GM19467 (cell line): ENCODE measurements at regions not wholly inside any gene's neighbourhood (a gene's known extent, or its start where the extent isn't known, plus 50 kb on each side); places are given as distances from the start of the nearest gene placed in this dataset.

ENCODE experiments used
- ATAC-seq: cut with Tn5 transposase; IDR thresholded peaks from one replicate; pipeline ENCODE4 v1.9.1; 2021; ENCODE audit warnings: mild to moderate bottlenecking, moderate library complexity; ENCODE audit not compliant: unreplicated experiment

DNA sequence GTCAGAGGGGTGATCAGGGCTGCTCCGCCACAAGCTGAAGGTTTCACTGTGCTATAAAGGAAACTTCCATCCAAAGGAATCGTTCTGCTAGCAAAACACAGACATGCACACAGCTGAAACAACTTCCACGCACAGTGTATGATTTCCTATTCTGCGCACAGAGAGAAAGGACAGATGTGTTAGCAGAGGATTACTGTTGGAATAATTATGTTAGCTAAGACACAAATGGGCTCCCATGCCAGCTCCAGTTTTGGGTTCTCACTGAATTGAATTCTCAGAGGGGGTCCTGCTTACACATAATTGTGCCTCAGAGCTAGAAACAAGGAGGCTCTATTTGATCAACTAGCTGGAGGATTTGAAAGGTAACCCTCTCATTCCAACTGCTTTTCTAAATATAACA, 352.4 kb downstream of the IRX2 start:
- no peak for ATAC-seq

- no peak for ATAC-seq
Measured at GRCh38 chr5:2393556-2393955, 357.9 kb downstream of the IRX2 start.

DNA sequence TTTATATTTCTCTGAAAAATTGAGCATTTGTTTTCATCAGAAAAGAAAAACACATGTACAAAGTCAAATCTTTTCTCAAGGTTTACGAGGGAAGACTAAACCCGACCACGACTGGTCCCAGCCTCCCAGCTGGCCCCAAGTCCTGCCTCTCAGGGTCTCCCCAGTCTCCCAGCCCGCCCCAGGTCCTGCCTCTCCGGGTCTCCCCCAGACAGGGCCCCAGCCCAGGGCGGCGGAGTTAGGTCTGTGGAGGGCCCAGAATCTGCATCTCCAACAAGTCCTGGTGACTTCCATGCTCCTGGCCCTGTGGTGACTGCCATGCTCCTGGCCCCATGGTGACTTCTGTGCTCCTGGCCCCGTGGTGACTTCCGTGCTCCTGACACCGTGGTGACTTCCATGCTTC, 359.9 kb downstream of the IRX2 start:
- no peak for ATAC-seq

DNA sequence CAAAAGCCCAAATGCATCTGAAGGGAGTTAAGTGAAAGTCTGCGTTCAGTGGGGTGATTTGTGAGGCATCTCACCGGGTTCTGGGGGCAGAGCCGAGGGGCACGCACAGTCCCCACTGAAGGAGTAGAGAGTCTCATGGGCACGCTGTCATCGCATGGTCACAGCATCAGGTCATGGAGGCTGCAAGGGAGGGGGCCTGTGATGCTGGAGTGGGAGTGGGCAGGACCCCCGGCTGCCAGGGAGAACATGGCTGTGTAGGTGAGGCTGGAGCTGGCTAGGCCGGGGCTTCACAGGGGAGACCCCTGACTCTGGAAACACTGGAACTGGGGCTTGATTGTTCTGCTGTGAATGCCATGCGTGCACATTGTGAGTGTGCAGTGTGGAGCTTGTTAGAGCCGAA, 360.5 kb downstream of the IRX2 start:
- ATAC-seq, result no peak

- no peak for ATAC-seq
Measured at GRCh38 chr5:2388571-2388970, 362.9 kb downstream of the IRX2 start.

- ATAC-seq, result no peak
Measured at GRCh38 chr5:2387634-2388325, 363.7 kb downstream of the IRX2 start.

GRCh38 chr5:2387250-2387633, 364.2 kb downstream of the IRX2 start:
- ATAC-seq, result no peak

DNA sequence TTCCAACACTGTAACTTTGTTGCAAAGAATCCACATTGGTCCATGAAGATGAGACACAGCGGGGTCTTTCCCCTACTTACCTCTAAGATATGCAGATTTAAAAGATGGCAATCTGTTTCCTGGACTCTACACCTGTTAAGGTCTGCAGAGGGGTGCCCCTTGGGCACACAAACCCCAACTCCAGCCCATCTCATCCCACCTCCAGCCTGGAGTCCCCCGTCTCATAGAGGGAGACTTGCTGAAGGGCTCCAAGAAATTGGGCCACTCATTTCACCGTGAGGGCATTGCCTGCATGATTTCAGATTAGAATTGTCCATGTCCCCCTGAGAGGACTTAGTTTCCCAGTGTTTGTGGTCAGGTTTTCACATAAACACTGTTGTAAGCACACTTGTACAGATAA, 365.7 kb downstream of the IRX2 start:
- ATAC-seq, result no peak

DNA sequence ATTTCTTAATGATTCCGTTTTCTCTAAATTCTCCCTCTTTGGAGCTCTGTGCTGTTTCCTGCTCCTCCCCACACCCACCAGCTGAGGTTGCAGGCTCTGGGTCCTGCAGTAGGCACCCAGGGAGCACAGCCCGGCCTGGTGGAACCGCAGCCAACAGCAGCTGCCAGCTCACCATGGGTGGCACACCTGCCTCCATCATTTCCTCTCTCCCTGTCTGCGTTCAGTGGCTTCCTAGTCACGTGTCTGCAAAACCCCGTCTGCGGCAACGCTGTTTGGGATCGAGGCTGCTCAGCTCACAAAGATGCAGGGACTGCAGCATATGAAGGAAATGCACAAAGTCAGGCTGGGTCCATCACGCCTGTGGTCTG, 367.8 kb downstream of the IRX2 start:
- no peak for ATAC-seq

DNA sequence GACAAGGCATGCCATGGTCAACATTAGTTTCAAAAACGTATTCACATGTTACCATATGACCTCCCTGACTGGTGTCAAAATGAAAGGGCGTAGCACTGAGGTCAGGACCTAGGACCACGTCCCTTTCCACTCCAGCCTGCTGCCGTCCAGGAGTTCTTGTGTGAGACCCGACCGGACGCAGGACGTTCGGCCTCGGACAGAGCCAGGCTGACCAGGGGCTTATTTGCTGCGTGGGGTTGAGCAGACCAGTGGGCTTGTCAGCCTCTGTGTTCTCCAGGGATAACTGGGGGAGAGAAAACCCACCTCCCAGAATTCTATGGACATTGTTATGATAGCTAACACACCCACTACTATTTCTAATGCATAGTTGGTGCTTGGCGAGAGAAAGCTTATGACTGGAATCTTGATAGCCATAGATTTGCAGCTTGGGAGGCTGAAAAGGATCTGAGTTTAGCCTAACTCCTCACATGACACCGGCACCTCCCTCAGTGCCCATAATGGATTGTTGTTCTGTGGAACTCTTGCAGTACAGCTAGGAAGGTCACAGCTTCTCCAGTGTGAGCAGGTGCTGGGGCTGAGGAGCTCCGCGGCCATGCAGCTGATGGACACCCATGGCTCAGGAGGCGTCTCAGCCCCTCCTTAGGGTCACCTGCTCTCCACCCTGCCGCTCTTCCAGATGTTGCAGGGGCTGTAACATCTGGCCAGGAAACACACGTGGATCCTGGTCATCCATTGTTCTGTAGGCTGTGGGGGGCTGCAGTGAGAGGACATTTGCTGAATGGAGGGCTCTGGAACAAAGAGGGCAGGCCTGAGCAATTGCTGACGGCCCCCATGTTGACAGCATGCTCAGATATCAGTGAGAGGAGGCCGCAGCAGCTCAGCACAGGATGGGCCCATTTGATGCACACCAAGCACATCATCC, 368.4 kb downstream of the IRX2 start:
- ATAC-seq, result no peak

DNA sequence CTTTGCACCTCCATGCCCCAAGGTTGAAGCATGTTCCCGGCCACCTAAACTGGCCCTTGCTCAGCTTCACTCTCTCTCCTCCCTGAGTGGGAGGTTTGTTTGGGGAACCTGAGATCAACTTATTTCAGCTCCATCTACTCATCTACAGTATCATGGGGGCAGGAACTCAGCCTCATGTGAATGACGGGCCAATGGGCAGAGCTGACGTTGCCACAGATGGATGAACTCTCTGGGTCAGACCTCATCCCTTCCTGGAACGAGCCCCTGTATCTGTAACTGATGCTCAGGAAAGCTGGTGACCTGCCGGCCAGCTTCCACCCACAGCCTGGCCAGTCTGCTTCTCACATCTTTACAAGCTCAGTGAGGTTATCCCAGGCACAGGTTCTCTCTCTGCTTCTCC, 369.6 kb downstream of the IRX2 start:
- ATAC-seq, result no peak

DNA sequence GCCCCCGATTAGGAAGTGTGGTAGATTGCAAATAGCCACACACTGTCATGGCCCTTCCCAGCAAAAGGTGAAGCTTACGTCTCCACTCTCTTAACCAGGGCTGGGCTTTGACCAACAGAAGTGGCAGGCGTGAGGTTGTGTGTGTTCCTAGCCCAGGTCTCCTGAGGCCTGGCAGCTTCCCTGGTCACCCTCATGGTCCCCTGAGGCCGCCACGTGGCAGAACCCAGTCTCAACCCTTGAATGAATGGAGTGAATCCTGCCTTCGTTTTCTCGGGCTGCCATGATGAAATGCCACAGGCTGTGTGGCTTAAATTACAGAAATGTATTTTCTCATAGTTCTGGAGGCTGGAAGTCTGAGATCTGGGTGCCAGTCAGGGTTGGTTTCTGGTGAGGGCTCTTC, 370.4 kb downstream of the IRX2 start:
- ATAC-seq, result no peak

GRCh38 chr5:2378976-2379375, 372.5 kb downstream of the IRX2 start:
- ATAC-seq, result no peak

GRCh38 chr5:2378108-2378507, 373.4 kb downstream of the IRX2 start:
- ATAC-seq, result no peak

GRCh38 chr5:2376486-2376885, 375.0 kb downstream of the IRX2 start:
- ATAC-seq, result no peak

DNA sequence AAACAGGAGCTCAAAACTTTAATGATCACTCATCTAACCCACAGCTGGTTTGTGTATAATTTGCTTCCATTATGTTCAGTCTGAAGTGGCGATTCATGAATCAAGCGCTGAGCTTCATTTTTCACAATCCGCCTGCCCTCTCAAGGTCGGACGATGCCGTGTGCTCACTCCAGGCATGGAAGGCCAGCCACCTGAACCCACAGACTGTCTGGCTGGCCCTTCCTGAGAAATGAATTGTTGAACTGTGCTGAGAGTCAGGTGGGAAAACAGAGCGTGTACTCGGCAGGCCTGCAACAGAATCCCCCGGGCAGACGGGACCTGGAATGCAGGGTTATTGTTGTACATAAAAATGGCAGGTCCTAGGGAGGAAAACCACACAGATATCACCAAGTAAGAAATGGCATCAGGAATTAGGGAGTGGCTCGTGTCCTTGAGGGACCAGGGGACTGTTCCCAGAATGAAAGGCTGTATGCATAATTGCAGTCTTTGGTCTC, 375.7 kb downstream of the IRX2 start:
- ATAC-seq, result no peak

- no peak for ATAC-seq
Measured at GRCh38 chr5:2375291-2375690, 376.2 kb downstream of the IRX2 start.

GRCh38 chr5:2374703-2375102, 376.8 kb downstream of the IRX2 start:
- ATAC-seq, result no peak

DNA sequence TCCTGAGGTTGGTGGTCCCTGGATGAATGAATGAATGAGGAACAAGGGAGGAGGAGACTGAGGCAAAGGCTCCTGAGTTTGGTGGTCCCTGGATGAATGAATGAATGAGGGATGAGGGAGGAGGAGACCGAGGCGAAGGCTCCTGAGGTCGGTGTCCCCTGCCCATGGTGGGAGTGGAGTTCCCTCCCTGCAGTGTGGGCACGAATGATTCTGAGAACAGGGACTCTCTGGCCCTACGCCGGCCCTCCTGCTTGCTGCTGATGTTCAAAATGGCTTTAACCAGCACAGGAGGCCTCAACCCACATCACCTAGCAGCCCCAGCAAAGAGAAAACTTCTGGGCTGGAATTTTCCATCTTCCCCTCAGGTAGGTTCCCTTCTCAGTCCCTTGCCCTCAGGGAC, 377.8 kb downstream of the IRX2 start:
- ATAC-seq, result no peak

GRCh38 chr5:2371419-2371710, 380.1 kb downstream of the IRX2 start:
- ATAC-seq, result no peak

DNA sequence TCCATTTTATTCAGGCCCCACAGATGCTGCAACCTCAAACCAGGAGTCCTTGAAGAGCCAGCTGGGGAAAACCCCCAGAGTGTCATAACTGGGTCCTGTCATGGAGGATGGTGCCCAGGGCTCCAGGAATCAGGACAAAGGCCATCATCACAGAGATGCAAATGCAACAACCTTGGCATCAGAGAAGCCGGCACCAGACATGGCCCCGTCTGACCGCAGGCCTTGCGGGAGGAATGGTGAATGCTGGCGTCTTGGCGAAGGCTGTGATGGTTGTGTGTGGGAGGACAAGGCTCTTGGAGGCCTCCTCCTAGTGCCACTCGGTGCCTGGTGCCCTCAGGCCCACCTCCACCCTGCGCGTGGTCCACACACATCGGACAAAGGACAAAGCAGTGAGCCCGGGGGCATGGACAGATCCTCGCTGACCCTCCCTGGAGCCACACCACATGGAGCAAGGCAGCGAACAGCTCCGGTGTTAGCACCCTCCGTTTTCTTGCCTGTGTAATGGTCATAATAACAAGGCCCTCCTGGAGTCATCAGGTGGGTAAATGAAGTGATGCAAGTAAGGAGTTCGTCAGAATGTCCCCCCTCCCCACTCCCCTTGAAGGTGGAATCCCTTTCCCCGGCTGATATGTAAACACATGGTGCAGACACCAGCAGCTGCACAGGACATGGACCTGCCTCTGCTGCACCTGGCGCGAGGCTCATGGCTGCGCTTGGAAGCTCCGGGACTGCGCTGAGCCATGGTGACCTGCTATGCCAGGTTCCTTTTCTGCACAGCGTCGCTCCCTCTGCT, 380.7 kb downstream of the IRX2 start:
- no peak for ATAC-seq

DNA sequence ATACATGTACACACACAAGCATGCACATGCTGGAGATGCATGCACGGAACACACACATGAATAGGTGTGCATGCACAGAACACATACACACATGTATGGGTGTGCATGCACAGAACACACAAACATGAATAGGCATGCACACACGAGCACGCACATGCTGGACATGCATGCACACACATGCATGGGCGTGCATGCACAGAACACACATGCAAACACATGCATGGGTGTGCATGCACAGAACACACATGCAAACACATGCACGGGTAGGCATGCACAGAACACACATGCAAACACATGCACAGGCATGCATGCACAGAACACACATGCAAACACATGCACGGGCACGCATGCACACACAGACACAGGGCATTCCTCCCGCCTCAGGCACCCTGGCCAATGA, 382.3 kb downstream of the IRX2 start:
- no peak for ATAC-seq
